ENCODE measurements at regions not wholly inside any gene's neighbourhood (a gene's known extent, or its start where the extent isn't known, plus 50 kb on each side); places are given as distances from the start of the nearest gene placed in this dataset.
A peak's percentile ranks its signal among the peaks of the same experiment; 100 is the strongest.

DNA sequence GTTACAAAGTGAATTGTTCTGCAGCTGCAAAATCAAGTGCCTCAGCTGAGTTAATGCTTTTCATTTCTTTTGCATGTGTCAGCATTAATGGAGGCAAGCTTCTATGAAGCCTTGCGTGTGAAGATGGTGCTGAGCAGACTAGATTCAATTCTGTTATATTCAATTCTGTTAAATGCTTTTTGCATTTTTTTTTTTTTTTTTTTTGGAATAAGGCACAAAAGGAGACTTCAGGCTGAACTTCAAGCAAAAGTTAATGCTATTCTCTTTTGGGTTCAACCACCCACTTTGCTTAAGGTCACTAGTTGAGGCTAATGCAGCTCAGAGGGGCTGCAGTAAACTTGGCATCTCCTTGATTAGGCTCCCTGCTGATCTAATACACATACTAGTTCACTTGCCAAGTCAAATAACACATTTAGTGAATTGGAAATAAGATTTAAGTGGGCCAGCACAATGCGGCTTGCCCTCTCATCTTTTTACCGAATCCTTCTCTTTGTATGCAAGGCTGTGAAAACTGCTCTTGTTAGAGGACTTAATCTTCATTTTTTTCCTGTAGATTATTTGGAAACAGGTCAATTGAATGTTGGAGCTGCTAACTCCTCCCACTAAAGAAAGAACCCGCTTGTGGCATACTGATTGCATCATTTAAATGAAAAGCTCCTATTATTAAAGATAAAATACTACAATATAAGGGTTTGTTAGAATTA lies 1020.2 kb downstream of the NR2F1-AS1 start (continued):
- TF ChIP-seq, protein P1, sequence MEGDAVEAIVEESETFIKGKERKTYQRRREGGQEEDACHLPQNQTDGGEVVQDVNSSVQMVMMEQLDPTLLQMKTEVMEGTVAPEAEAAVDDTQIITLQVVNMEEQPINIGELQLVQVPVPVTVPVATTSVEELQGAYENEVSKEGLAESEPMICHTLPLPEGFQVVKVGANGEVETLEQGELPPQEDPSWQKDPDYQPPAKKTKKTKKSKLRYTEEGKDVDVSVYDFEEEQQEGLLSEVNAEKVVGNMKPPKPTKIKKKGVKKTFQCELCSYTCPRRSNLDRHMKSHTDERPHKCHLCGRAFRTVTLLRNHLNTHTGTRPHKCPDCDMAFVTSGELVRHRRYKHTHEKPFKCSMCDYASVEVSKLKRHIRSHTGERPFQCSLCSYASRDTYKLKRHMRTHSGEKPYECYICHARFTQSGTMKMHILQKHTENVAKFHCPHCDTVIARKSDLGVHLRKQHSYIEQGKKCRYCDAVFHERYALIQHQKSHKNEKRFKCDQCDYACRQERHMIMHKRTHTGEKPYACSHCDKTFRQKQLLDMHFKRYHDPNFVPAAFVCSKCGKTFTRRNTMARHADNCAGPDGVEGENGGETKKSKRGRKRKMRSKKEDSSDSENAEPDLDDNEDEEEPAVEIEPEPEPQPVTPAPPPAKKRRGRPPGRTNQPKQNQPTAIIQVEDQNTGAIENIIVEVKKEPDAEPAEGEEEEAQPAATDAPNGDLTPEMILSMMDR (conservative IDR thresholded peaks at IDR 0.05; ENCODE audit: low read depth in 2 of 2) = no peak
- TF ChIP-seq POLR2AphosphoS5 (IDR thresholded peaks at IDR 0.05; ENCODE audit: low read depth) = no peak
- TF ChIP-seq CREB1 (CRISPR knock-in tag; IDR thresholded peaks at IDR 0.05; ENCODE audit: low read depth) = no peak
- no peak for TF ChIP-seq ZNF114 (CRISPR knock-in tag; IDR thresholded peaks at IDR 0.05)
- no peak for TF ChIP-seq ZNF331 (CRISPR knock-in tag; IDR thresholded peaks at IDR 0.05; ENCODE audit: low read depth)

DNA sequence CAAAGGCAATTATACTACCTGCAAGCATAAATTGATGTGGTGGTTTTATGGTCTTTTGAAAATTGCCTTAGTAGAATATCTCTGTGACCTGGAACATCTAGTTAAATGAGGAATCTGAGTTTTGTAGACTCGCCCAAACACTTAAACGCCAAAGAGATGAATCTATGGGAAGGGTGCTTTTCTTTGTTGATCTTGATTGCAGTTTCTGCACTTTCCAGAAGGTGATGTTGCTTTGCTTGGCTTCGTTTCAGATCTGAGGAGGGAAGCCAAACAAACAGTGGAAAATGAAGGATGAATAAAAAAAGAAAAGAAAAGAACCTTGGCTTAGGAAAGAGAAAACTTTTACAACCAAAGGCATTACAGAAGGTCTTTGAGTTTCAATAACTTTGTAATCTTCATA lies 1021.2 kb downstream of the NR2F1-AS1 start:
- H2AFZ ChIP-seq = no peak overlapping the region
- H3K27ac ChIP-seq (ENCODE audit: low read depth) = no peak overlapping the region
- ATAC-seq = peak; percentile 47; the same call in 2 of the 3 replicates

More for the DNA sequence above, 1021.2 kb downstream of the NR2F1-AS1 start:
- H3K27me3 Mint-ChIP-seq (ENCODE audit: insufficient read depth, low read depth, poor library complexity) = peaks cover 3% of the 10 kb centered on the region
- Histone ChIP-seq H3K4me2 (no peak overlapping the region), H3K36me3 (ENCODE audit: insufficient read depth) (no peaks in the 10 kb centered on the region), H3K4me1 (ENCODE audit: insufficient read depth) (peaks cover 14% of the 10 kb centered on the region; the same call in 1 of the 2 replicates), H3K9me2 (ENCODE audit: insufficient read depth) (no peaks in the 10 kb centered on the region), H3K27me3 (ENCODE audit: insufficient read depth) (no peaks in the 10 kb centered on the region), H3F3A (replicated peaks; ENCODE audit: low read depth) (no peaks in the 10 kb centered on the region), H4K20me1 (replicated peaks; ENCODE audit: insufficient read depth) (no peaks in the 10 kb centered on the region), H3K4me3 (no peak overlapping the region), H3K79me2 (replicated peaks; ENCODE audit: insufficient read depth) (no peaks in the 10 kb centered on the region)
- TF ChIP-seq, protein P1 (conservative IDR thresholded peaks at IDR 0.05; ENCODE audit: low read depth in 2 of 2) = peak; percentile 18 to 34; a peak in 3 of 4 replicates
- TF ChIP-seq, protein P2, sequence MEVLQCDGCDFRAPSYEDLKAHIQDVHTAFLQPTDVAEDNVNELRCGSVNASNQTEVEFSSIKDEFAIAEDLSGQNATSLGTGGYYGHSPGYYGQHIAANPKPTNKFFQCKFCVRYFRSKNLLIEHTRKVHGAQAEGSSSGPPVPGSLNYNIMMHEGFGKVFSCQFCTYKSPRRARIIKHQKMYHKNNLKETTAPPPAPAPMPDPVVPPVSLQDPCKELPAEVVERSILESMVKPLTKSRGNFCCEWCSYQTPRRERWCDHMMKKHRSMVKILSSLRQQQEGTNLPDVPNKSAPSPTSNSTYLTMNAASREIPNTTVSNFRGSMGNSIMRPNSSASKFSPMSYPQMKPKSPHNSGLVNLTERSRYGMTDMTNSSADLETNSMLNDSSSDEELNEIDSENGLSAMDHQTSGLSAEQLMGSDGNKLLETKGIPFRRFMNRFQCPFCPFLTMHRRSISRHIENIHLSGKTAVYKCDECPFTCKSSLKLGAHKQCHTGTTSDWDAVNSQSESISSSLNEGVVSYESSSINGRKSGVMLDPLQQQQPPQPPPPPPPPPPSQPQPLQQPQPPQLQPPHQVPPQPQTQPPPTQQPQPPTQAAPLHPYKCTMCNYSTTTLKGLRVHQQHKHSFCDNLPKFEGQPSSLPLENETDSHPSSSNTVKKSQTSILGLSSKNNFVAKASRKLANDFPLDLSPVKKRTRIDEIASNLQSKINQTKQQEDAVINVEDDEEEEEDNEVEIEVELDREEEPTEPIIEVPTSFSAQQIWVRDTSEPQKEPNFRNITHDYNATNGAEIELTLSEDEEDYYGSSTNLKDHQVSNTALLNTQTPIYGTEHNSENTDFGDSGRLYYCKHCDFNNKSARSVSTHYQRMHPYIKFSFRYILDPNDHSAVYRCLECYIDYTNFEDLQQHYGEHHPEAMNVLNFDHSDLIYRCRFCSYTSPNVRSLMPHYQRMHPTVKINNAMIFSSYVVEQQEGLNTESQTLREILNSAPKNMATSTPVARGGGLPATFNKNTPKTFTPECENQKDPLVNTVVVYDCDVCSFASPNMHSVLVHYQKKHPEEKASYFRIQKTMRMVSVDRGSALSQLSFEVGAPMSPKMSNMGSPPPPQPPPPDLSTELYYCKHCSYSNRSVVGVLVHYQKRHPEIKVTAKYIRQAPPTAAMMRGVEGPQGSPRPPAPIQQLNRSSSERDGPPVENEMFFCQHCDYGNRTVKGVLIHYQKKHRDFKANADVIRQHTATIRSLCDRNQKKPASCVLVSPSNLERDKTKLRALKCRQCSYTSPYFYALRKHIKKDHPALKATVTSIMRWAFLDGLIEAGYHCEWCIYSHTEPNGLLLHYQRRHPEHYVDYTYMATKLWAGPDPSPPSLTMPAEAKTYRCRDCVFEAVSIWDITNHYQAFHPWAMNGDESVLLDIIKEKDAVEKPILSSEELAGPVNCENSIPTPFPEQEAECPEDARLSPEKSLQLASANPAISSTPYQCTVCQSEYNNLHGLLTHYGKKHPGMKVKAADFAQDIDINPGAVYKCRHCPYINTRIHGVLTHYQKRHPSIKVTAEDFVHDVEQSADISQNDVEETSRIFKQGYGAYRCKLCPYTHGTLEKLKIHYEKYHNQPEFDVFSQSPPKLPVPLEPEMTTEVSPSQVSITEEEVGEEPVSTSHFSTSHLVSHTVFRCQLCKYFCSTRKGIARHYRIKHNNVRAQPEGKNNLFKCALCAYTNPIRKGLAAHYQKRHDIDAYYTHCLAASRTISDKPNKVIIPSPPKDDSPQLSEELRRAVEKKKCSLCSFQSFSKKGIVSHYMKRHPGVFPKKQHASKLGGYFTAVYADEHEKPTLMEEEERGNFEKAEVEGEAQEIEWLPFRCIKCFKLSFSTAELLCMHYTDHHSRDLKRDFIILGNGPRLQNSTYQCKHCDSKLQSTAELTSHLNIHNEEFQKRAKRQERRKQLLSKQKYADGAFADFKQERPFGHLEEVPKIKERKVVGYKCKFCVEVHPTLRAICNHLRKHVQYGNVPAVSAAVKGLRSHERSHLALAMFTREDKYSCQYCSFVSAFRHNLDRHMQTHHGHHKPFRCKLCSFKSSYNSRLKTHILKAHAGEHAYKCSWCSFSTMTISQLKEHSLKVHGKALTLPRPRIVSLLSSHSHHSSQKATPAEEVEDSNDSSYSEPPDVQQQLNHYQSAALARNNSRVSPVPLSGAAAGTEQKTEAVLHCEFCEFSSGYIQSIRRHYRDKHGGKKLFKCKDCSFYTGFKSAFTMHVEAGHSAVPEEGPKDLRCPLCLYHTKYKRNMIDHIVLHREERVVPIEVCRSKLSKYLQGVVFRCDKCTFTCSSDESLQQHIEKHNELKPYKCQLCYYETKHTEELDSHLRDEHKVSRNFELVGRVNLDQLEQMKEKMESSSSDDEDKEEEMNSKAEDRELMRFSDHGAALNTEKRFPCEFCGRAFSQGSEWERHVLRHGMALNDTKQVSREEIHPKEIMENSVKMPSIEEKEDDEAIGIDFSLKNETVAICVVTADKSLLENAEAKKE (CRISPR knock-in tag; IDR thresholded peaks at IDR 0.05) = no peak
- no peaks in the 10 kb centered on the region for H3K9me3 Mint-ChIP-seq
- peak; percentile 15 for DNase-seq (ENCODE audit: low spot score)
- no peaks in the 10 kb centered on the region for H3K36me3 Mint-ChIP-seq (ENCODE audit: low read depth)
- peaks cover 15% of the 10 kb centered on the region for H3K4me1 Mint-ChIP-seq
- no peak overlapping the region for H3K4me3 Mint-ChIP-seq
- no peak overlapping the region for H3K27ac Mint-ChIP-seq

Measured in GM23338 (cell line).